ENCODE measurements at regions not wholly inside any gene's neighbourhood (a gene's known extent, or its start where the extent isn't known, plus 50 kb on each side); places are given as distances from the start of the nearest gene placed in this dataset.

DNA sequence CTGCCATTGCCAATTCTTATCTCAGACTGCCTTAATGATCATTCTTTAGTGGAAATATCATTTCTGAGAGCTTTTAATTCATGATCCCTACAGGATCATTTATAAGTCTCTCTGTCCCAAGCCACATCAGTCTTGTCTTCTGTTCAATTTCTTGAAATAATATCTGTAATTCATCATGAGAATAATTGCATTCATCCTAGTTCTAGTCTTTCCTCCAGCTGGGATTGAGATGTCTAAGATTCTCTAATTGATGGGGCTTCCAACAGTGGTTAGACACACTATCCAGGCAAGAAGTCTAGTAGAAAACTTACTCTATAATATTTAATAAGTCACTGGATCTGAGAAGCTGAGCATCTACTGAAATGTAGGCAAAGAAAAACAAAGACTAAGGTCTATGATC lies 854.7 kb upstream of the ADGRL3 start:
- no peaks in the 10 kb centered on the region for H3K9me3 ChIP-seq (ENCODE audit: low read depth)
- no peak overlapping the region for H3K9ac ChIP-seq
- no peak for DNase-seq

DNA sequence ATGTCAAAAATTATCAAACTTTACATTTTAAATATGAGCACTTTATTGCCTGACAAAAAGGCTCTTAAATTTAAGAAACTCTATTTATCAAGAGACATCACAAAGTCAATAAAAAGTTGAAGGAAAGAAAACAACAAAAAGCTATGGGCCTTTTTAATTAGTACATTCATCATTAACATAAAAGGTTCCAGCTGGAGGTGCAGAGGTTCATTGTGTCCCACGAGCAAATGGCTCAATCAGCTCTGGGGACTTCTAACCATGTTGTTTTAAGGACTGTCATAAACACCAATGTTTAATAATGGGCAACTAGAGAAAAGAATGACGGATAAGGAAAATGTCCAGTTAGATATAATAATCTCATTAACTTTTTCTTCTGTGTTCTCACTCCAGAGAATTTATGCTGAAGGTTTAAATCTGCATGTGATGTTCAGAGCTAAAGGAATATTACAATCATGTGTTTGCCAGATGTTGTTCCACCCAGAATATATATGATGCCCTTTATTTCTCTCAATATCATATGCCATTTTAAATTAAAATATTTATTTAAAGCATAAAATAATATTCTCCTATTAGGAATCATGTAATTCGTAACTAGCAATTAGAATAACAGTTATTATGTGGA lies 840.3 kb upstream of the ADGRL3 start:
- no peaks in the 10 kb centered on the region for H3K79me2 ChIP-seq (ENCODE audit: insufficient read depth)
- H3K27me3 ChIP-seq (replicated peaks; ENCODE audit: insufficient read depth), result no peaks in the 10 kb centered on the region
- no peak overlapping the region for H3K9ac ChIP-seq
- H3K4me1 ChIP-seq (ENCODE audit: insufficient read depth), result no peaks in the 10 kb centered on the region
- WGBS, 2 experiments (ENCODE audit: low coverage in 1 of 2, low lambda C conversion rate in 2 of 2, missing lambda C conversion rate in 2 of 2), result 1% methylated on average over 3 of the region's 3 CpGs
- no peaks in the 10 kb centered on the region for H3K9me2 ChIP-seq (ENCODE audit: insufficient read depth)
- TF ChIP-seq EZH2 (IDR thresholded peaks at IDR 0.05; ENCODE audit: insufficient read depth, poor library complexity, severe bottlenecking), result no peak
- no peak for TF ChIP-seq EZH2phosphoT487 (IDR thresholded peaks at IDR 0.05; ENCODE audit: insufficient read depth, low read depth)
- H3K4me2 ChIP-seq (ENCODE audit: unreplicated experiment), result no peak overlapping the region
- no peak overlapping the region for H3K27ac ChIP-seq
- DNase-seq, result no peak
- H3K36me3 ChIP-seq (ENCODE audit: low read depth), result no peaks in the 10 kb centered on the region
- H3K9me3 ChIP-seq (ENCODE audit: low read depth), result no peaks in the 10 kb centered on the region
- H2AFZ ChIP-seq, result no peak overlapping the region
- no peak overlapping the region for H3K4me3 ChIP-seq
- H3F3A ChIP-seq (ENCODE audit: insufficient read depth), result no peaks in the 10 kb centered on the region
- in situ Hi-C loops (cut with MboI), result no loop called here
- no peaks in the 10 kb centered on the region for H4K20me1 ChIP-seq (ENCODE audit: insufficient read depth)

More for the DNA sequence above, 854.7 kb upstream of the ADGRL3 start:
- Histone ChIP-seq H3K27ac (no peak overlapping the region), H3K9me2 (ENCODE audit: insufficient read depth) (no peaks in the 10 kb centered on the region), H3K27me3 (replicated peaks; ENCODE audit: insufficient read depth) (no peaks in the 10 kb centered on the region), H3K4me2 (ENCODE audit: unreplicated experiment) (no peak overlapping the region), H3K4me3 (no peak overlapping the region), H3F3A (ENCODE audit: insufficient read depth) (no peaks in the 10 kb centered on the region), H3K79me2 (ENCODE audit: insufficient read depth) (no peaks in the 10 kb centered on the region), H2AFZ (no peak overlapping the region), H3K36me3 (ENCODE audit: low read depth) (no peaks in the 10 kb centered on the region), H3K4me1 (ENCODE audit: insufficient read depth) (no peaks in the 10 kb centered on the region), H4K20me1 (ENCODE audit: insufficient read depth) (no peaks in the 10 kb centered on the region)
- in situ Hi-C loops (cut with MboI), result no loop called here
- TF ChIP-seq EZH2phosphoT487 (IDR thresholded peaks at IDR 0.05; ENCODE audit: insufficient read depth, low read depth), result no peak
- no peak for TF ChIP-seq EZH2 (IDR thresholded peaks at IDR 0.05; ENCODE audit: insufficient read depth, poor library complexity, severe bottlenecking)

DNA sequence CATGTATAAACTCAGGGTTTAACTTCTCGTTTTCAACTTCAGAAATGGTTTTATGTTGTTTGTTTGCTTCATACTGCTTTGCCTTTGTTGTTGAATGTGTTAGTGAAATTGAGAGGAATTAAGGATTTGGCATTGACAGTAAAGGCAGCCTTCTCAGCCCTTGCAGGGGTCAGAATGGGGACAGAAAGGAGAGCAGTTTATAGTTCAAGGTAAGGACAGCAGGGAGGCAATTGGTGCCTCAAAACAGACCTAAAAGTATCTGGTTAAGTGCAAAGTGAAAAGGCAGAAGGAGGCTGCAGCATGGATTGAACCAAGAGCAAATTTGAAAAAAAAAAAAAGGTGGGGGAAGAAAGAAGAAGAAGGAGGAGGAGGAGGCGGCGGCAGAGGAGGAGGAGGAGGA lies 835.0 kb upstream of the ADGRL3 start:
- Histone ChIP-seq H3K27ac (no peak overlapping the region), H3K27me3 (replicated peaks; ENCODE audit: insufficient read depth) (no peaks in the 10 kb centered on the region), H3K4me1 (ENCODE audit: insufficient read depth) (no peaks in the 10 kb centered on the region), H3K9me3 (ENCODE audit: low read depth) (no peaks in the 10 kb centered on the region), H3K36me3 (ENCODE audit: low read depth) (no peaks in the 10 kb centered on the region), H4K20me1 (ENCODE audit: insufficient read depth) (no peaks in the 10 kb centered on the region), H3K9me2 (ENCODE audit: insufficient read depth) (no peaks in the 10 kb centered on the region), H2AFZ (no peak overlapping the region), H3K79me2 (ENCODE audit: insufficient read depth) (no peaks in the 10 kb centered on the region), H3F3A (ENCODE audit: insufficient read depth) (no peaks in the 10 kb centered on the region), H3K4me2 (ENCODE audit: unreplicated experiment) (no peak overlapping the region), H3K9ac (no peak overlapping the region), H3K4me3 (no peak overlapping the region)
- TF ChIP-seq EZH2 (IDR thresholded peaks at IDR 0.05; ENCODE audit: insufficient read depth, poor library complexity, severe bottlenecking), result no peak
- TF ChIP-seq EZH2phosphoT487 (IDR thresholded peaks at IDR 0.05; ENCODE audit: insufficient read depth, low read depth), result no peak
- DNase-seq, result no peak
- 13 to 21% methylated on average over 3 of the region's 3 CpGs for WGBS, 2 experiments (ENCODE audit: low coverage in 1 of 2, low lambda C conversion rate in 2 of 2, missing lambda C conversion rate in 2 of 2)
- in situ Hi-C loops (cut with MboI), result no loop called here

DNA sequence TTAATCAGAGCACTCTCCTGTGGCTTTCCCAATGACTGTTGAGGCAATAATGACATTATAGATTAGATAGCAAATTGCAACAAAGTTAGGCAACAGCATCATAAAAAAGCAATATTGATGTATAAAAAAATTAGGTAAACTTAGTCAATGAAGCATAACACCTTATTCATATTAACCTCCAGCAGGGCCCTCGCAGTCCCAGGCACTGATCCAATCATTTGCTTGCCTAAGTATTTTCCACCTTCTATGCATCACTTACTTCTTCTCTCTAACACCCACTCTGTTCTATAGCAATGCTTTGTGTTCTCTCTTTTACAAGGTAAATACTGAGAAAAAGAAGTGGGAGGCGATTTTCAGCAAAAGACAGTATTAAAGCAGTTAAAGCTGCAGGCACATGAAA lies 833.5 kb upstream of the ADGRL3 start:
- Histone ChIP-seq H3F3A (ENCODE audit: insufficient read depth) (no peaks in the 10 kb centered on the region), H2AFZ (no peak overlapping the region), H3K27me3 (replicated peaks; ENCODE audit: insufficient read depth) (no peaks in the 10 kb centered on the region), H3K9ac (no peak overlapping the region), H3K4me1 (ENCODE audit: insufficient read depth) (no peaks in the 10 kb centered on the region), H3K27ac (no peak overlapping the region), H3K36me3 (ENCODE audit: low read depth) (no peaks in the 10 kb centered on the region), H3K4me3 (no peak overlapping the region), H4K20me1 (ENCODE audit: insufficient read depth) (no peaks in the 10 kb centered on the region), H3K9me2 (ENCODE audit: insufficient read depth) (no peaks in the 10 kb centered on the region), H3K4me2 (ENCODE audit: unreplicated experiment) (no peak overlapping the region), H3K79me2 (ENCODE audit: insufficient read depth) (no peaks in the 10 kb centered on the region), H3K9me3 (ENCODE audit: low read depth) (no peaks in the 10 kb centered on the region)
- WGBS, 2 experiments (ENCODE audit: low coverage in 1 of 2, low lambda C conversion rate in 2 of 2, missing lambda C conversion rate in 2 of 2), result 12 to 13% methylated on average over 2 of the region's 2 CpGs
- DNase-seq, result no peak
- TF ChIP-seq EZH2phosphoT487 (IDR thresholded peaks at IDR 0.05; ENCODE audit: insufficient read depth, low read depth) (no peak), EZH2 (IDR thresholded peaks at IDR 0.05; ENCODE audit: insufficient read depth, poor library complexity, severe bottlenecking) (no peak)
- in situ Hi-C loops (cut with MboI), result no loop called here

DNA sequence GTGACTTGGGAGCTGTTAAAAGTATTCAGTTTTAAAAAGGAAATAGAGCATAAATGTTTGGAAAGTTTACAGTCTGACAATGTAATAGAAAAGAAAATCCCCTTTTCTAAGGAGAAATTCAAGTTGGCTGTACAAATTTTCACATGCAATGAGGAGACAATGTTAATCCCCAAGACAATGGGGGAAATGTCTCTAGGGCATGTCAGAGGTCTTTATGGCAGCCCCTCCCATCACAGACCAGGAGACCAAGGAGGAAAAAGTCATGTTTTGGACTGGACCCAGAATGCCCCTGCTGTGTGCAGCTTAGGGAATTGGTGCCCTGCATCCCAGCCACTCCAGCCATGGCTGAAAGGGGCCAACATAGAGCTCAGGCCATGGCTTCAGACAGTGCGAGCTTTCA lies 831.1 kb upstream of the ADGRL3 start:
- no peak overlapping the region for H3K27ac ChIP-seq
- H3K79me2 ChIP-seq (ENCODE audit: insufficient read depth), result no peaks in the 10 kb centered on the region
- no peaks in the 10 kb centered on the region for H3K4me1 ChIP-seq (ENCODE audit: insufficient read depth)
- H3K27me3 ChIP-seq (replicated peaks; ENCODE audit: insufficient read depth), result no peaks in the 10 kb centered on the region
- H3K9me2 ChIP-seq (ENCODE audit: insufficient read depth), result no peaks in the 10 kb centered on the region
- no peaks in the 10 kb centered on the region for H3K9me3 ChIP-seq (ENCODE audit: low read depth)
- no peaks in the 10 kb centered on the region for H3K36me3 ChIP-seq (ENCODE audit: low read depth)
- H3K4me2 ChIP-seq (ENCODE audit: unreplicated experiment), result no peak overlapping the region
- no peaks in the 10 kb centered on the region for H3F3A ChIP-seq (ENCODE audit: insufficient read depth)
- WGBS, 2 experiments (ENCODE audit: low coverage in 1 of 2, low lambda C conversion rate in 2 of 2, missing lambda C conversion rate in 2 of 2), result 6 to 32% methylated on average over 1 of the region's 1 CpG
- in situ Hi-C loops (cut with MboI), result no loop called here
- H4K20me1 ChIP-seq (ENCODE audit: insufficient read depth), result no peaks in the 10 kb centered on the region
- H3K4me3 ChIP-seq, result no peak overlapping the region
- DNase-seq, result no peak
- H3K9ac ChIP-seq, result no peak overlapping the region
- H2AFZ ChIP-seq, result no peak overlapping the region
- TF ChIP-seq EZH2phosphoT487 (IDR thresholded peaks at IDR 0.05; ENCODE audit: insufficient read depth, low read depth) (no peak), EZH2 (IDR thresholded peaks at IDR 0.05; ENCODE audit: insufficient read depth, poor library complexity, severe bottlenecking) (no peak)

Measured in GM23248 (cell line).